Hindlimb muscle (tissue), 1 donor: ENCODE measurements at regions not wholly inside any gene's neighbourhood (a gene's known extent, or its start where the extent isn't known, plus 50 kb on each side); places are given as distances from the start of the nearest gene placed in this dataset.

ENCODE experiments used
- DNase-seq: peaks from one replicate; pipeline ENCODE4 v3.0.0-alpha.2; 2013

- no peak for DNase-seq
These were observed 88.2 kb upstream of the ABI3BP start for GRCh38 chr3:101081446-101081845.

GRCh38 chr3:101077361-101078011, 84.3 kb upstream of the ABI3BP start:
- DNase-seq: no peak

GRCh38 chr3:101074518-101074917, 81.3 kb upstream of the ABI3BP start:
- no peak for DNase-seq

GRCh38 chr3:101072300-101072699, 79.1 kb upstream of the ABI3BP start:
- DNase-seq: no peak

GRCh38 chr3:101070799-101071121, 77.5 kb upstream of the ABI3BP start:
- DNase-seq: no peak

GRCh38 chr3:101069901-101070798, 76.9 kb upstream of the ABI3BP start:
- DNase-seq: no peak

- no peak for DNase-seq
These were observed 75.8 kb upstream of the ABI3BP start for GRCh38 chr3:101068876-101069606.

- DNase-seq: no peak
These were observed 73.5 kb upstream of the ABI3BP start for GRCh38 chr3:101066711-101067129.

GRCh38 chr3:101065962-101066361, 72.7 kb upstream of the ABI3BP start:
- no peak for DNase-seq

GRCh38 chr3:101063401-101063800, 70.2 kb upstream of the ABI3BP start:
- DNase-seq: no peak

- DNase-seq: no peak
These were observed 68.1 kb upstream of the ABI3BP start for GRCh38 chr3:101061312-101061711.

GRCh38 chr3:101050866-101051265, 57.6 kb upstream of the ABI3BP start:
- no peak for DNase-seq

GRCh38 chr3:101050046-101050445, 56.8 kb upstream of the ABI3BP start:
- DNase-seq: no peak

GRCh38 chr3:101049532-101049931, 56.3 kb upstream of the ABI3BP start:
- no peak for DNase-seq

- DNase-seq: no peak
These were observed 50.5 kb upstream of the ABI3BP start for GRCh38 chr3:101043687-101044078.

- DNase-seq: no peak
These were observed 49.9 kb upstream of the ABI3BP start for GRCh38 chr3:101042996-101043686.
